GM23248 (cell line): ENCODE measurements at regions not wholly inside any gene's neighbourhood (a gene's known extent, or its start where the extent isn't known, plus 50 kb on each side); places are given as distances from the start of the nearest gene placed in this dataset.
"Not testable (repeated sequence)": the region's sequence is repeated elsewhere in the genome, so short reads cannot be mapped to it uniquely, and the experiment has no call there.

Experiments
- EZH2 ChIP-seq: fragments of 200-600 bp; sonication (generic); IDR thresholded peaks from 2 replicates; pipeline ENCODE4 v1.6.1; 2018; ENCODE audit warnings: antibody characterized with exemption, mild to moderate bottlenecking; ENCODE audit not compliant: insufficient read depth, poor library complexity, severe bottlenecking
- EZH2phosphoT487 ChIP-seq: fragments of 200-600 bp; sonication (generic); IDR thresholded peaks from 2 replicates; pipeline ENCODE4 v1.6.1; 2018; ENCODE audit warnings: antibody characterized with exemption, moderate library complexity, mild to moderate bottlenecking, low read depth; ENCODE audit not compliant: insufficient read depth

DNA sequence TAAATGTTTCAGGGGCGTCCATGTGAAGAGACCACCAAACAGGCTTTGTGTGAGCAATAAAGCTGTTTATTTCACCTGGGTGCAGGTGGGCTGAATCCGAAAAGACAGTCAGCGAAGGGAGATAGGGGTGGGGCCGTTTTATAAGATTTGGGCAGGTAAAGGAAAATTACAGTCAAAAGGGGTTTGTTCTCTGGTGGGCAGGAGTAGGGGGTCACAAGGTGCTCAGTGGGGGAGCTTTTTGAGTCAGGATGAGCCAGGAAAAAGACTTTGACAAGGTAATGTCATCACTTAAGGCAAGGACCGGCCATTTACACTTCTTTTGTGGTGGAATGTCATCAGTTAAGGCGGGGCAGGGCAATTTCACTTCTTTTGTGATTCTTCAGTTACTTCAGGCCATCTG lies 542.4 kb upstream of the BOD1L1 start:
- not testable (repeated sequence) for TF ChIP-seq EZH2, EZH2phosphoT487
